CD4-positive, alpha-beta memory T cell (primary cell): ENCODE measurements at regions not wholly inside any gene's neighbourhood (a gene's known extent, or its start where the extent isn't known, plus 50 kb on each side); places are given as distances from the start of the nearest gene placed in this dataset.
"Not testable (repeated sequence)": the region's sequence is repeated elsewhere in the genome, so short reads cannot be mapped to it uniquely, and the experiment has no call there.

ENCODE experiments used
- CTCF ChIA-PET: fragments of 350-600 bp; sonication (Branson Sonifier 250); formaldehyde crosslinking; loops from one replicate; lab custom pipeline; 2021; ENCODE audit warnings: inconsistent platforms; ENCODE audit not compliant: partially characterized antibody; lab: Charles Lee
- POLR2A ChIA-PET: fragments of 350-600 bp; sonication (Branson Sonifier 250); formaldehyde crosslinking; loops from one replicate; lab custom pipeline; 2021; ENCODE audit not compliant: partially characterized antibody; lab: Charles Lee
- DNase-seq, 5 donors: peaks; one replicate each; pipeline versions ENCODE4 v3.0.0 to v3.0.0-alpha.2; 2020 to 2022; ENCODE audit warnings: mixed read lengths in 1 of 5
- H3K27ac ChIP-seq: one replicate; pipeline ENCODE4 v1.7.0; 2013; ENCODE audit warnings: low read depth, low read length
- H3K27me3 ChIP-seq: 2 replicates; pipeline ENCODE4 v1.7.0; 2013; ENCODE audit warnings: mild to moderate bottlenecking, low read length, moderate library complexity; ENCODE audit not compliant: insufficient read depth
- H3K36me3 ChIP-seq: 2 replicates; pipeline ENCODE4 v1.7.0; 2013; ENCODE audit warnings: mild to moderate bottlenecking, low read length, moderate library complexity; ENCODE audit not compliant: insufficient read depth
- H3K4me1 ChIP-seq: 2 replicates; pipeline ENCODE4 v1.7.0; 2013; ENCODE audit warnings: mild to moderate bottlenecking, low read length, moderate library complexity; ENCODE audit not compliant: insufficient read depth
- H3K4me3 ChIP-seq, 2 donors: one replicate each; pipeline ENCODE4 v1.7.0; 2013; ENCODE audit warnings: low read length in 2 of 2, mild to moderate bottlenecking in 1 of 2
- H3K9me3 ChIP-seq, 2 donors: one replicate each; pipeline ENCODE4 v1.7.0; 2013; ENCODE audit warnings: low read length in 2 of 2, control low read depth in 1 of 2; ENCODE audit not compliant: control insufficient read depth in 1 of 2
- H3K27ac Mint-ChIP-seq, 7 donors: one replicate each; pipeline ENCODE4 v1.8.0; 2020 to 2021; ENCODE audit warnings: mixed read lengths in 7 of 7, mild to moderate bottlenecking in 6 of 7, inconsistent platforms in 3 of 7, moderate library complexity in 3 of 7
- H3K27me3 Mint-ChIP-seq, 2 donors: one replicate each; pipeline ENCODE4 v1.8.0; 2020 to 2021; ENCODE audit warnings: mixed read lengths in 2 of 2
- H3K36me3 Mint-ChIP-seq, 2 donors: one replicate each; pipeline ENCODE4 v1.8.0; 2020 to 2021; ENCODE audit warnings: mixed read lengths in 2 of 2, inconsistent platforms in 1 of 2, mild to moderate bottlenecking in 1 of 2
- H3K4me1 Mint-ChIP-seq, 4 donors: one replicate each; pipeline ENCODE4 v1.8.0; 2020 to 2021; ENCODE audit warnings: mixed read lengths in 4 of 4, mild to moderate bottlenecking in 1 of 4
- H3K4me3 Mint-ChIP-seq, 8 donors: one replicate each; pipeline ENCODE4 v1.8.0; 2020 to 2021; ENCODE audit warnings: mixed read lengths in 8 of 8, mild to moderate bottlenecking in 7 of 8, moderate library complexity in 6 of 8, inconsistent platforms in 3 of 8
- H3K9me3 Mint-ChIP-seq, 8 donors: one replicate each; pipeline ENCODE4 v1.8.0; 2020 to 2021; ENCODE audit warnings: mixed read lengths in 8 of 8, mild to moderate bottlenecking in 5 of 8, inconsistent platforms in 3 of 8, moderate library complexity in 1 of 8
- intact Hi-C: fragments of 100-400 bp; cut with micrococcal nuclease; formaldehyde crosslinking; loops from one replicate; pipeline ENCODE4 v1.15.1; 2023

GRCh38 chr20:56698749-56699148 lies 69.6 kb downstream of the TFAP2C start:
- Mint-ChIP-seq H3K4me1 (no peaks in the 10 kb centered on the region), H3K36me3 (no peaks in the 10 kb centered on the region), H3K27ac (no peak overlapping the region), H3K9me3 (peaks cover 0 to 3% (median 0%) of the 10 kb centered on the region in 8 donors), H3K27me3 (peaks cover 2 to 7% of the 10 kb centered on the region in 2 donors), H3K4me3 (no peak overlapping the region)
- ChIA-PET POLR2A (no interaction called here), CTCF (no interaction called here)
- Histone ChIP-seq H3K4me1 (no peaks in the 10 kb centered on the region), H3K27me3 (no peaks in the 10 kb centered on the region), H3K36me3 (no peaks in the 10 kb centered on the region), H3K4me3 (no peak overlapping the region), H3K27ac (no peak overlapping the region), H3K9me3 (no peaks in the 10 kb centered on the region)
- intact Hi-C loops, result no loop called here
- DNase-seq, result no peak

- ChIA-PET CTCF (no interaction called here), POLR2A (no interaction called here)
- Mint-ChIP-seq H3K27me3 (peaks cover 4 to 10% of the 10 kb centered on the region in 2 donors), H3K4me1 (no peaks in the 10 kb centered on the region), H3K4me3 (no peak overlapping the region), H3K36me3 (no peaks in the 10 kb centered on the region), H3K27ac (no peak overlapping the region), H3K9me3 (peaks cover 0 to 7% (median 4%) of the 10 kb centered on the region in 8 donors)
- Histone ChIP-seq H3K4me1 (no peaks in the 10 kb centered on the region), H3K9me3 (no peaks in the 10 kb centered on the region), H3K27ac (no peak overlapping the region), H3K27me3 (no peaks in the 10 kb centered on the region), H3K4me3 (no peak overlapping the region), H3K36me3 (no peaks in the 10 kb centered on the region)
- intact Hi-C loops, result no loop called here
- no peak for DNase-seq
These were observed 74.1 kb downstream of the TFAP2C start for GRCh38 chr20:56702931-56703840.

GRCh38 chr20:56706867-56707360 lies 77.8 kb downstream of the TFAP2C start:
- H3K4me1 ChIP-seq, result no peaks in the 10 kb centered on the region
- peaks cover 0 to 12% (median 4%) of the 10 kb centered on the region in 8 donors for H3K9me3 Mint-ChIP-seq
- H3K27me3 Mint-ChIP-seq, result peaks cover 2 to 10% of the 10 kb centered on the region in 2 donors
- H3K36me3 Mint-ChIP-seq, result no peaks in the 10 kb centered on the region
- no peak overlapping the region for H3K27ac Mint-ChIP-seq
- H3K36me3 ChIP-seq, result no peaks in the 10 kb centered on the region
- CTCF ChIA-PET, result no interaction called here
- H3K4me3 ChIP-seq, result no peak overlapping the region
- H3K27ac ChIP-seq, result no peak overlapping the region
- intact Hi-C loops, result no loop called here
- H3K4me1 Mint-ChIP-seq, result no peaks in the 10 kb centered on the region
- H3K4me3 Mint-ChIP-seq, result no peak overlapping the region
- no peak for DNase-seq
- H3K9me3 ChIP-seq, result no peaks in the 10 kb centered on the region
- H3K27me3 ChIP-seq, result no peaks in the 10 kb centered on the region
- POLR2A ChIA-PET, result no interaction called here

- no peak overlapping the region for H3K27ac ChIP-seq
- ChIA-PET POLR2A (no interaction called here), CTCF (no interaction called here)
- no peaks in the 10 kb centered on the region for H3K4me1 Mint-ChIP-seq
- intact Hi-C loops, result no loop called here
- H3K27ac Mint-ChIP-seq, result no peak overlapping the region
- H3K36me3 ChIP-seq, result no peaks in the 10 kb centered on the region
- H3K27me3 Mint-ChIP-seq, result peaks cover 2 to 4% of the 10 kb centered on the region in 2 donors
- H3K36me3 Mint-ChIP-seq, result no peaks in the 10 kb centered on the region
- peaks cover 0 to 12% (median 4%) of the 10 kb centered on the region in 8 donors for H3K9me3 Mint-ChIP-seq
- no peak overlapping the region for H3K4me3 ChIP-seq
- no peaks in the 10 kb centered on the region for H3K27me3 ChIP-seq
- H3K9me3 ChIP-seq, result no peaks in the 10 kb centered on the region
- H3K4me1 ChIP-seq, result no peaks in the 10 kb centered on the region
- H3K4me3 Mint-ChIP-seq, result no peak overlapping the region
- DNase-seq, result no peak
These were observed 79.9 kb downstream of the TFAP2C start for GRCh38 chr20:56708991-56709390.

- Histone ChIP-seq H3K4me3 (no peak overlapping the region), H3K27ac (no peak overlapping the region), H3K4me1 (no peaks in the 10 kb centered on the region), H3K27me3 (no peaks in the 10 kb centered on the region), H3K36me3 (no peaks in the 10 kb centered on the region), H3K9me3 (no peaks in the 10 kb centered on the region)
- no peak for DNase-seq
- intact Hi-C loops, result no loop called here
- Mint-ChIP-seq H3K27ac (no peak overlapping the region), H3K36me3 (no peaks in the 10 kb centered on the region), H3K4me3 (no peak overlapping the region), H3K9me3 (peaks cover 0 to 10% (median 3%) of the 10 kb centered on the region in 8 donors), H3K4me1 (no peaks in the 10 kb centered on the region), H3K27me3 (peaks cover 2 to 4% of the 10 kb centered on the region in 2 donors)
- CTCF ChIA-PET, result no interaction called here
- POLR2A ChIA-PET, result no interaction called here
These were observed 81.0 kb downstream of the TFAP2C start for GRCh38 chr20:56710125-56710524.

- CTCF ChIA-PET, H3K9me3 ChIP-seq: not testable (repeated sequence)
These were observed 81.5 kb downstream of the TFAP2C start for GRCh38 chr20:56710577-56710976.

GRCh38 chr20:56711018-56711417 lies 81.9 kb downstream of the TFAP2C start:
- Histone ChIP-seq H3K9me3 (no peaks in the 10 kb centered on the region), H3K4me1 (no peaks in the 10 kb centered on the region), H3K4me3 (no peak overlapping the region), H3K36me3 (no peaks in the 10 kb centered on the region), H3K27me3 (no peaks in the 10 kb centered on the region), H3K27ac (no peak overlapping the region)
- Mint-ChIP-seq H3K27me3 (peaks cover under 1 to 3% of the 10 kb centered on the region in 2 donors), H3K9me3 (peaks cover 0 to 8% (median 2%) of the 10 kb centered on the region in 8 donors), H3K4me3 (no peak overlapping the region), H3K27ac (no peak overlapping the region), H3K4me1 (no peaks in the 10 kb centered on the region), H3K36me3 (no peaks in the 10 kb centered on the region)
- ChIA-PET POLR2A (no interaction called here), CTCF (no interaction called here)
- DNase-seq, result no peak
- intact Hi-C loops, result no loop called here

More at GRCh38 chr20:56710577-56710976, 81.5 kb downstream of the TFAP2C start:
- H3K27ac Mint-ChIP-seq, H3K27me3 ChIP-seq, intact Hi-C loops, H3K36me3 Mint-ChIP-seq, H3K27ac ChIP-seq, DNase-seq, H3K4me1 ChIP-seq, POLR2A ChIA-PET, H3K27me3 Mint-ChIP-seq, H3K36me3 ChIP-seq, H3K4me3 Mint-ChIP-seq, H3K4me3 ChIP-seq, H3K4me1 Mint-ChIP-seq: not testable (repeated sequence)
- H3K9me3 Mint-ChIP-seq, result peaks cover 0 to 10% (median 3%) of the 10 kb centered on the region in 8 donors
